ENCODE measurements at regions not wholly inside any gene's neighbourhood (a gene's known extent, or its start where the extent isn't known, plus 50 kb on each side); places are given as distances from the start of the nearest gene placed in this dataset.

DNA sequence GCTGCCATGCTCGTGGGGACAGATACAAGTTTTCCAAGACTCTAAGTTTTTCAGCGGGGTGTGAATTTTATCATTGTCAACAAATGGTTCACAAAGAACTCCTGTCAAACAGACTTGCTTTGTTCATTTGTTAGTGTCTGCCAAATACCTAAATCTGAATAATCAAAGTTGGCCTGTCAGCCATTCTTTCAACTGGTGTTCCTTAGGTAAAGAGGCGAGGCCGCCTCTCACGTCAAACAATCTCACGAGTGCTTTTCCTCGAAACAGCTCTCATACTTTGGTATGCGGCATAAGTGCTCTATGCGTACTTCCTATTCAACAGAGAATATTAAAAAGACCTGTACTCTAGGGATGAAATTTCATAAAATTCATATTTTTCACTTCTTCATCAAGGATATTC is 51.4 kb upstream of the KANK4 start:
- H3K4me3 ChIP-seq (ENCODE audit: low read depth, low read length) = no peak overlapping the region
- DNase-seq (ENCODE audit: low read depth) = no peak
- TF ChIP-seq, protein P1, sequence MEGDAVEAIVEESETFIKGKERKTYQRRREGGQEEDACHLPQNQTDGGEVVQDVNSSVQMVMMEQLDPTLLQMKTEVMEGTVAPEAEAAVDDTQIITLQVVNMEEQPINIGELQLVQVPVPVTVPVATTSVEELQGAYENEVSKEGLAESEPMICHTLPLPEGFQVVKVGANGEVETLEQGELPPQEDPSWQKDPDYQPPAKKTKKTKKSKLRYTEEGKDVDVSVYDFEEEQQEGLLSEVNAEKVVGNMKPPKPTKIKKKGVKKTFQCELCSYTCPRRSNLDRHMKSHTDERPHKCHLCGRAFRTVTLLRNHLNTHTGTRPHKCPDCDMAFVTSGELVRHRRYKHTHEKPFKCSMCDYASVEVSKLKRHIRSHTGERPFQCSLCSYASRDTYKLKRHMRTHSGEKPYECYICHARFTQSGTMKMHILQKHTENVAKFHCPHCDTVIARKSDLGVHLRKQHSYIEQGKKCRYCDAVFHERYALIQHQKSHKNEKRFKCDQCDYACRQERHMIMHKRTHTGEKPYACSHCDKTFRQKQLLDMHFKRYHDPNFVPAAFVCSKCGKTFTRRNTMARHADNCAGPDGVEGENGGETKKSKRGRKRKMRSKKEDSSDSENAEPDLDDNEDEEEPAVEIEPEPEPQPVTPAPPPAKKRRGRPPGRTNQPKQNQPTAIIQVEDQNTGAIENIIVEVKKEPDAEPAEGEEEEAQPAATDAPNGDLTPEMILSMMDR (conservative IDR thresholded peaks at IDR 0.05; ENCODE audit: low read depth, low read length) = no peak

DNA sequence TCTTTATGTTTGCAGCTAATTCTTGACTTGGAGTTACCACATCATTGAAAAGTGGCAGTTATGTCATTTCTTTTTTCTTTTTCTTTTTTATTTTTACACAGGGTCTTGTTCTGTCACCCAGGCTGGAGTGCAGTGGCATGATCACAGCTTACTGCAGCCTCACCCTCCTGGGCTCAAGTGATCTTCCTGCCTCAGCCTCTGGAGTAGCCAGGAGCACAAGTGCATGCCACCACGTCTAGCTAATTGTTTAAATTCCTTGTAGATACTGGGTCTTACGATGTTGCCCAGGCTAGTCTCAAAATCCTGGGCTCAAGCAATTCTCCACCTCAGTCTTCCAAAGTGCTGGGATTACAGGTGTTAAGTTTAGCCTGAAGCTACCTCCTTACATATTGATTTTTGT is 52.1 kb upstream of the KANK4 start:
- TF ChIP-seq, protein P1 (conservative IDR thresholded peaks at IDR 0.05; ENCODE audit: low read depth, low read length) = no peak
- no peak overlapping the region for H3K4me3 ChIP-seq (ENCODE audit: low read depth, low read length)
- no peak for DNase-seq (ENCODE audit: low read depth)

DNA sequence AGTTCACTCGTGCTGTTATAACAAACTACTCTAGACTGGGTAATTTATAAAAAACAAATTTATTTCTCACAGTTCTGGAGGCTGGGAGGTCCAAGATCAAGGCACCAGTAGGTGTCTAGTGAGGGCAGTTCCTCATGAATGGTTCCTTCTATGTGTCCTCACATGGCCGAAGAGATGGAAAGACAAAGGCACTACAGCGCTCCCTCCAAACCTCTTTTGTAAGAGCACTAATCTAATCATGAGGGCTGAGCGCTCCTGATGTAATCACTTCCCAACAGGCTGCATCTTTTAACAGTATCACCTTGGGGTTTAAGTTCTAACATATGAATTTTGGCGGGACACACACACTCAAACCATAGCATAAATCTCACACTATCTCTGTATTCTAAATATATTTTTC is 54.0 kb upstream of the KANK4 start:
- DNase-seq (ENCODE audit: low read depth) = no peak
- TF ChIP-seq, protein P1 (conservative IDR thresholded peaks at IDR 0.05; ENCODE audit: low read depth, low read length) = no peak

DNA sequence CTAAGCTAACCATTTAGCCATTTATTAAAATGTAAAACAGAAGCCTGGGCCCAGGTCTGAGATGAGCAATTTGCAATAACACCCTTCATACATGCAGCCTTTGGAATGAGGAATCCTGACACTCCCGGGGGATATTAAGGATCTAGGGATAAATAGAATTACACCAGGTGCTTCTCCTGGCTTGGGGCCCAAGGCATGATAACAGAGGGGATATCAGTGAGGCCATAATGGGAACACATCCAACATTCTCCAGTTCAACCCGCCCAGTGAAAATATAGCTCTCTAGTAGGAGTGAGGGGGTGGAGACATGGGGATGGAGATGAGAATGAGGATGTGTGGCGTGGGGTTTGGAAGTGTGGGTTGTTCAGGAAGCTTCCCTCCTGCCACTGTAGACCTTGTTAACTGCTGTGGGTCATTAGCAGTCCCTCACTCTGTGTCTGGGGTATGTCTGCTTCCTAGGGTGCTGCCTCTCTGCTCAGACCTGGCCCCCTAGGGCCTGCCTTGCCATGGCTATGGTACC is 57.9 kb upstream of the KANK4 start:
- no peak overlapping the region for H3K4me3 ChIP-seq (ENCODE audit: low read depth, low read length)
- no peak for DNase-seq (ENCODE audit: low read depth)
- TF ChIP-seq, protein P1 (conservative IDR thresholded peaks at IDR 0.05; ENCODE audit: low read depth, low read length) = no peak

More for the DNA sequence above, 54.0 kb upstream of the KANK4 start:
- no peak overlapping the region for H3K4me3 ChIP-seq (ENCODE audit: low read depth, low read length)

DNA sequence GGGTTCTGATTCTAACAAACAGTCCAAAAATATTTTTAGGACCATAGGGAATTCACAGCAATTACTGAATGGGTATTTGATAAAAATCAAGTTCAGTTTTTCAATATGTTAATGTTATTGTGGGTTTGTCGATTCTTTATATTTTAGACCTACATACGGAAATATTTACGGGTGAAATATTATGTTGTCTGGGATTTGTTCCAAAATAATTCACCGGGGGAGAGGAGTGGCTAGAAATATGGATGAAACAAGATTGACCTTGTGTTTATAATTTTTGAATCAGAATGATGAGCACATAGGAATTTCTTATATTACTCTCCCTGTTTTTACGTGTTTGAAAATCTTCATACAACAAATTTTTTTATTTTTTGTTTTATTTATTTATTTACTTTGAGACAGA is 56.7 kb upstream of the USP1 start:
- TF ChIP-seq, protein P1 (conservative IDR thresholded peaks at IDR 0.05; ENCODE audit: low read depth, low read length) = no peak
- no peak for DNase-seq (ENCODE audit: low read depth)
- H3K4me3 ChIP-seq (ENCODE audit: low read depth, low read length) = no peak overlapping the region

DNA sequence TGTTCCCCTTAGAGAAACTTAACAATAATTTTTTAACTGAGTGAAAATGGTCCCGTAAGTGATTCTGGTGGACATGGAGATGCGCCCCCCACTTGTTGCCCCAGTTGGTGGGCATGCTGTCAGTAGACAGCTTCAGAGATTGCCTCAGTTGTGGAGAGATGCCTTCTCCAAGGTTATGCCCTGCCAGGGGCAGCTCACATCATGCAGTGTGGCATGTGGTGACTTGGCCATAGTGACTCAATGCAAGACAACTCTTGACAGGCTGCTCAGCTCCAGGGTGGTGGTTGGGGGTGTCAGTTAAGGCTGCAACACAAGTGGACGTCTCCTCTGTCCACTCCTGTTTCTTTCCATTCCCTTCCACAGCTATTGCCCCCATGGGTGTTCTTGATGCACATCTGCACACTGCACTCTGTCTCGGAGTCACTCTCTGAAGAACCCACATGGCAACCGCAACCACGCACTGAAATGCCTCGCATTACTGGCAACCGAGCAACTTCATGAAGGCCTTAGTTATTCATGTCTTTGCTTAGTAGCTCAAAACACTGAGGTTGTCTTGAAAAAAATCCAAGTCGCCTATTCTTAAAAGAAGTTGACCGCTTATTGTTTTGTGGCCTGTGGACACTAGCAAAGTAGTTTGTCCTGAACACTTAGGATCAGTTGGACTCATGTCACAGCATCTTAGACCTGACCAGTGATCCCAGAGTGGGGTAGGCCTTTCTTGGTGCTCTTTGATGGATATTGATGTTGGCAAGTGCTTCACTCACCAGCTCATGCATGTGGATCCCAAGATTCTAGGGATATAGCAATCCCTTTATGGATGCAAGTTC is 54.8 kb upstream of the USP1 start:
- DNase-seq (ENCODE audit: low read depth) = no peak
- no peak overlapping the region for H3K4me3 ChIP-seq (ENCODE audit: low read depth, low read length)
- TF ChIP-seq, protein P1 (conservative IDR thresholded peaks at IDR 0.05; ENCODE audit: low read depth, low read length) = no peak

DNA sequence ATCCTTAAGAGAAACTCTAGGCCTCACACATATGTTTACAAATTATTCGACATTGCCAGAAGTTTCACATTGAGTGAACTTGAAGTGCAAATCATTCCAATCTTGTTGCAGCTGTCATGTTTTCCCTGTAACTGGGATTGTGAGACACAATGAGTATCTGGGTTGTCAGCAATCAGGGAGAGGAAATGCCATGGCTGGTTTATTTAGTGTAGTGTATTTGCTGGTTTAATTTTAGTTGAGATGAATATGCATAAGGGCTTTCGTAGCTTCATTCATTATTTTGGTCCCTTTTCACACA is 54.2 kb upstream of the USP1 start:
- TF ChIP-seq, protein P1 (conservative IDR thresholded peaks at IDR 0.05; ENCODE audit: low read depth, low read length) = no peak
- DNase-seq (ENCODE audit: low read depth) = no peak
- H3K4me3 ChIP-seq (ENCODE audit: low read depth, low read length) = no peak overlapping the region
